ENCODE measurements at regions not wholly inside any gene's neighbourhood (a gene's known extent, or its start where the extent isn't known, plus 50 kb on each side); places are given as distances from the start of the nearest gene placed in this dataset.

- DNase-seq: no peak
These were observed 69.4 kb downstream of the CPN2 start for GRCh38 chr3:194281766-194282165.

GRCh38 chr3:194282436-194283122 is 68.5 kb downstream of the CPN2 start:
- peak; percentile 44 for DNase-seq

GRCh38 chr3:194283221-194284006 is 67.7 kb downstream of the CPN2 start:
- DNase-seq: no peak

- no peak for DNase-seq
These were observed 66.8 kb downstream of the CPN2 start for GRCh38 chr3:194284351-194284750.

- no peak for DNase-seq
These were observed 65.9 kb downstream of the CPN2 start for GRCh38 chr3:194285024-194285849.

GRCh38 chr3:194285850-194286197 is 65.3 kb downstream of the CPN2 start:
- no peak for DNase-seq

- peak; percentile 15 for DNase-seq
These were observed 64.6 kb downstream of the CPN2 start for GRCh38 chr3:194286375-194287146.

GRCh38 chr3:194287374-194287773 is 63.8 kb downstream of the CPN2 start:
- no peak for DNase-seq

GRCh38 chr3:194287977-194288706 is 63.0 kb downstream of the CPN2 start:
- DNase-seq: no peak

Data from NCI-H1092 treated with DMSO at 0.1 percent for 48 hours (cell line).